Occipital lobe (tissue), 1 donor: ENCODE measurements at regions not wholly inside any gene's neighbourhood (a gene's known extent, or its start where the extent isn't known, plus 50 kb on each side); places are given as distances from the start of the nearest gene placed in this dataset.

Experiments used
- DNase-seq: peaks from one replicate; lab custom pipeline; 2025; lab: John Stamatoyannopoulos, UW

GRCh38 chr9:78599926-78600325 is 303.0 kb downstream of the PSAT1 start:
- DNase-seq: no peak

GRCh38 chr9:78601957-78602565 is 305.1 kb downstream of the PSAT1 start:
- no peak for DNase-seq

- DNase-seq: no peak
Measured at GRCh38 chr9:78605041-78606000, 308.4 kb downstream of the PSAT1 start.

GRCh38 chr9:78606001-78606379 is 309.1 kb downstream of the PSAT1 start:
- no peak for DNase-seq

- DNase-seq: no peak
Measured at GRCh38 chr9:78607853-78608252, 310.9 kb downstream of the PSAT1 start.

- DNase-seq: no peak
Measured at GRCh38 chr9:78609450-78609849, 312.5 kb downstream of the PSAT1 start.

GRCh38 chr9:78612091-78612490 is 315.2 kb downstream of the PSAT1 start:
- no peak for DNase-seq

GRCh38 chr9:78613006-78613405 is 316.1 kb downstream of the PSAT1 start:
- no peak for DNase-seq

- DNase-seq: no peak
Measured at GRCh38 chr9:78614892-78615291, 318.0 kb downstream of the PSAT1 start.

- no peak for DNase-seq
Measured at GRCh38 chr9:78615372-78615771, 318.4 kb downstream of the PSAT1 start.

- no peak for DNase-seq
Measured at GRCh38 chr9:78618735-78619134, 321.8 kb downstream of the PSAT1 start.

- no peak for DNase-seq
Measured at GRCh38 chr9:78620303-78620702, 323.4 kb downstream of the PSAT1 start.

- no peak for DNase-seq
Measured at GRCh38 chr9:78620764-78621163, 323.8 kb downstream of the PSAT1 start.

- DNase-seq: no peak
Measured at GRCh38 chr9:78622126-78622525, 325.2 kb downstream of the PSAT1 start.

GRCh38 chr9:78626971-78627370 is 330.0 kb downstream of the PSAT1 start:
- no peak for DNase-seq

GRCh38 chr9:78630966-78631365 is 334.0 kb downstream of the PSAT1 start:
- DNase-seq: no peak

- no peak for DNase-seq
Measured at GRCh38 chr9:78640728-78641127, 343.8 kb downstream of the PSAT1 start.

- DNase-seq: no peak
Measured at GRCh38 chr9:78644359-78644758, 347.4 kb downstream of the PSAT1 start.

- DNase-seq: no peak
Measured at GRCh38 chr9:78654324-78654723, 357.4 kb downstream of the PSAT1 start.

- no peak for DNase-seq
Measured at GRCh38 chr9:78663369-78663768, 366.4 kb downstream of the PSAT1 start.

GRCh38 chr9:78664370-78664769 is 367.4 kb downstream of the PSAT1 start:
- no peak for DNase-seq

GRCh38 chr9:78666818-78667414 is 370.0 kb downstream of the PSAT1 start:
- no peak for DNase-seq
